Thyroid gland (tissue), 4 donors: ENCODE measurements at regions not wholly inside any gene's neighbourhood (a gene's known extent, or its start where the extent isn't known, plus 50 kb on each side); places are given as distances from the start of the nearest gene placed in this dataset.

Experiments used
- DNase-seq, 2 donors: peaks; one replicate each; pipeline ENCODE4 v3.0.0-alpha.2; 2019
- H3K27ac ChIP-seq, 3 donors: fragments of 200-600 bp; sonication (generic); 1 replicate in 2 of 3; 2 replicates in 1 of 3; pipeline ENCODE4 v1.5.1; 2016 to 2019; ENCODE audit warnings: mild to moderate bottlenecking in 1 of 3, moderate library complexity in 1 of 3
- H3K27me3 ChIP-seq: fragments of 200-600 bp; sonication (generic); one replicate; pipeline ENCODE4 v1.5.1; 2019
- H3K36me3 ChIP-seq, 2 donors: fragments of 200-600 bp; sonication (generic); one replicate each; pipeline ENCODE4 v1.5.1; 2016 to 2019
- H3K4me1 ChIP-seq, 2 donors: fragments of 200-600 bp; sonication (generic); one replicate each; pipeline ENCODE4 v1.5.1; 2017 to 2019
- H3K4me3 ChIP-seq, 3 donors: fragments of 200-600 bp; sonication (generic); replicated peaks in 1 of 3; 1 replicate in 2 of 3; 2 replicates in 1 of 3; pipeline ENCODE4 v1.5.1; 2016; ENCODE audit warnings: mild to moderate bottlenecking in 1 of 3
- H3K9me3 ChIP-seq: fragments of 200-600 bp; sonication (generic); one replicate; pipeline ENCODE4 v1.5.1; 2017
- POLR2A ChIP-seq, 2 donors: fragments of 450-650 bp; IDR thresholded peaks; one replicate each; pipeline ENCODE4 v1.6.1; 2017; ENCODE audit warnings: antibody characterized with exemption in 2 of 2, mild to moderate bottlenecking in 2 of 2, moderate library complexity in 1 of 2
- WGBS, 2 donors: methylation state at CpG; one replicate each; pipeline ENCODE4 v1.1.5; 2017; 5-methylcytosine and 5-hydroxymethylcytosine counted together
- intact Hi-C: fragments of 100-400 bp; cut with DNase I; formaldehyde crosslinking; loops from one replicate; pipeline ENCODE4 v1.15.1; 2023
- TF ChIP-seq, protein P1 (sequence below), 6 experiments: fragments of 200-600 bp in 3 of 6; fragments of 450-650 bp in 3 of 6; sonication (generic) in 3 of 6; IDR thresholded peaks; one replicate each; pipeline ENCODE4 v1.5.1; 2016 to 2019; ENCODE audit warnings: antibody characterized with exemption in 6 of 6, mild to moderate bottlenecking in 2 of 6, inconsistent platforms in 1 of 6, moderate library complexity in 1 of 6

GRCh38 chr1:157279802-157280140, 141.6 kb upstream of the ETV3 start:
- no peak overlapping the region for H3K27ac ChIP-seq
- no peaks in the 10 kb centered on the region for H3K9me3 ChIP-seq
- no peak for TF ChIP-seq POLR2A (IDR thresholded peaks at IDR 0.05)
- TF ChIP-seq, protein P1, sequence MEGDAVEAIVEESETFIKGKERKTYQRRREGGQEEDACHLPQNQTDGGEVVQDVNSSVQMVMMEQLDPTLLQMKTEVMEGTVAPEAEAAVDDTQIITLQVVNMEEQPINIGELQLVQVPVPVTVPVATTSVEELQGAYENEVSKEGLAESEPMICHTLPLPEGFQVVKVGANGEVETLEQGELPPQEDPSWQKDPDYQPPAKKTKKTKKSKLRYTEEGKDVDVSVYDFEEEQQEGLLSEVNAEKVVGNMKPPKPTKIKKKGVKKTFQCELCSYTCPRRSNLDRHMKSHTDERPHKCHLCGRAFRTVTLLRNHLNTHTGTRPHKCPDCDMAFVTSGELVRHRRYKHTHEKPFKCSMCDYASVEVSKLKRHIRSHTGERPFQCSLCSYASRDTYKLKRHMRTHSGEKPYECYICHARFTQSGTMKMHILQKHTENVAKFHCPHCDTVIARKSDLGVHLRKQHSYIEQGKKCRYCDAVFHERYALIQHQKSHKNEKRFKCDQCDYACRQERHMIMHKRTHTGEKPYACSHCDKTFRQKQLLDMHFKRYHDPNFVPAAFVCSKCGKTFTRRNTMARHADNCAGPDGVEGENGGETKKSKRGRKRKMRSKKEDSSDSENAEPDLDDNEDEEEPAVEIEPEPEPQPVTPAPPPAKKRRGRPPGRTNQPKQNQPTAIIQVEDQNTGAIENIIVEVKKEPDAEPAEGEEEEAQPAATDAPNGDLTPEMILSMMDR (IDR thresholded peaks at IDR 0.05) = no peak
- 54 to 73% methylated on average over 3 of the region's 3 CpGs for WGBS, 2 donors
- no peak overlapping the region for H3K4me3 ChIP-seq
- H3K4me1 ChIP-seq = no peaks in the 10 kb centered on the region
- intact Hi-C loops = no loop called here
- DNase-seq = no peak
- H3K27me3 ChIP-seq = no peaks in the 10 kb centered on the region
- H3K36me3 ChIP-seq = no peaks in the 10 kb centered on the region

GRCh38 chr1:157279138-157279801, 141.1 kb upstream of the ETV3 start:
- no peaks in the 10 kb centered on the region for H3K27me3 ChIP-seq
- no peak overlapping the region for H3K4me3 ChIP-seq
- DNase-seq = no peak
- no peaks in the 10 kb centered on the region for H3K36me3 ChIP-seq
- TF ChIP-seq POLR2A (IDR thresholded peaks at IDR 0.05) = no peak
- TF ChIP-seq, protein P1 (IDR thresholded peaks at IDR 0.05) = no peak
- WGBS, 2 donors = 22 to 53% methylated on average over 23 of the region's 23 CpGs
- no peaks in the 10 kb centered on the region for H3K9me3 ChIP-seq
- no peak overlapping the region for H3K27ac ChIP-seq
- no peaks in the 10 kb centered on the region for H3K4me1 ChIP-seq
- intact Hi-C loops = no loop called here

GRCh38 chr1:157278383-157279137, 140.4 kb upstream of the ETV3 start:
- no peaks in the 10 kb centered on the region for H3K27me3 ChIP-seq
- no peaks in the 10 kb centered on the region for H3K9me3 ChIP-seq
- H3K4me1 ChIP-seq = no peaks in the 10 kb centered on the region
- intact Hi-C loops = no loop called here
- WGBS, 2 donors = 65 to 72% methylated on average over 28 of the region's 28 CpGs
- no peak overlapping the region for H3K4me3 ChIP-seq
- no peak for TF ChIP-seq POLR2A (IDR thresholded peaks at IDR 0.05)
- TF ChIP-seq, protein P1 (IDR thresholded peaks at IDR 0.05) = no peak
- no peak overlapping the region for H3K27ac ChIP-seq
- H3K36me3 ChIP-seq = no peaks in the 10 kb centered on the region
- DNase-seq = no peak

- whole genome bisulfite sequencing, 2 donors = 57 to 88% methylated on average over 3 of the region's 3 CpGs
- no peaks in the 10 kb centered on the region for H3K27me3 ChIP-seq
- no peak overlapping the region for H3K27ac ChIP-seq
- no peaks in the 10 kb centered on the region for H3K9me3 ChIP-seq
- no peak overlapping the region for H3K4me3 ChIP-seq
- no peaks in the 10 kb centered on the region for H3K36me3 ChIP-seq
- intact Hi-C loops = no loop called here
- no peaks in the 10 kb centered on the region for H3K4me1 ChIP-seq
- no peak for DNase-seq
- no peak for TF ChIP-seq POLR2A (IDR thresholded peaks at IDR 0.05)
- TF ChIP-seq, protein P1 (IDR thresholded peaks at IDR 0.05) = no peak
Observed at GRCh38 chr1:157277913-157278312, 139.7 kb upstream of the ETV3 start.

- WGBS, 2 donors = 93 to 94% methylated on average over 10 of the region's 10 CpGs
- H3K4me3 ChIP-seq = no peak overlapping the region
- TF ChIP-seq POLR2A (IDR thresholded peaks at IDR 0.05) = no peak
- H3K27ac ChIP-seq = no peak overlapping the region
- intact Hi-C loops = no loop called here
- H3K36me3 ChIP-seq = no peaks in the 10 kb centered on the region
- DNase-seq = no peak
- H3K9me3 ChIP-seq = no peaks in the 10 kb centered on the region
- H3K4me1 ChIP-seq = no peaks in the 10 kb centered on the region
- H3K27me3 ChIP-seq = no peaks in the 10 kb centered on the region
Observed at GRCh38 chr1:157277281-157277680, 139.1 kb upstream of the ETV3 start.
